Hepatocyte (in vitro differentiated cells): ENCODE measurements at regions not wholly inside any gene's neighbourhood (a gene's known extent, or its start where the extent isn't known, plus 50 kb on each side); places are given as distances from the start of the nearest gene placed in this dataset.

Experiments used
- EZH2 ChIP-seq: fragments of 200-600 bp; sonication (generic); IDR thresholded peaks from 2 replicates; pipeline ENCODE4 v1.6.1; 2016; ENCODE audit warnings: antibody characterized with exemption, mild to moderate bottlenecking, borderline replicate concordance
- TF ChIP-seq, protein P1 (sequence below): fragments of 200-600 bp; sonication (generic); IDR thresholded peaks from 2 replicates; pipeline ENCODE4 v1.5.1; 2016; ENCODE audit warnings: antibody characterized with exemption, mild to moderate bottlenecking; ENCODE audit not compliant: poor library complexity

DNA sequence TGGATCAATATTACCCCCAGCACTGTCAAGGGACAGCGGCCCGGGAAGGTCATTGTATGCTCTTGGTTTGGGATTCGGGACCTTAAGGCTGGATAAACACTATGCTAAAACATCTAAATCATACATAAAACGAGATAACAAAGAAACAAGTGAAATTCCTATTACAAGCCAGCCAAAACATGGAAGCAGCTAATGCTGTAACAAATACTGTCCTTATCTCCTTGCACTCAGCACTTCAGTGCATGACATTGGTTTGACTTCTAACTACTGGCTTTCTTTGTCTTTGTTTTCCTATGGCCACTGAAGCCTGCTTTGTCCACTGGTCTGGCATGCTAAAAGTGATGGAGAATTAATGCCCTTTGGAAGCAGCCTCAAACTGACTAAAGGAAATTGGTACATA is 516.4 kb upstream of the DPH6 start:
- TF ChIP-seq, protein P1, sequence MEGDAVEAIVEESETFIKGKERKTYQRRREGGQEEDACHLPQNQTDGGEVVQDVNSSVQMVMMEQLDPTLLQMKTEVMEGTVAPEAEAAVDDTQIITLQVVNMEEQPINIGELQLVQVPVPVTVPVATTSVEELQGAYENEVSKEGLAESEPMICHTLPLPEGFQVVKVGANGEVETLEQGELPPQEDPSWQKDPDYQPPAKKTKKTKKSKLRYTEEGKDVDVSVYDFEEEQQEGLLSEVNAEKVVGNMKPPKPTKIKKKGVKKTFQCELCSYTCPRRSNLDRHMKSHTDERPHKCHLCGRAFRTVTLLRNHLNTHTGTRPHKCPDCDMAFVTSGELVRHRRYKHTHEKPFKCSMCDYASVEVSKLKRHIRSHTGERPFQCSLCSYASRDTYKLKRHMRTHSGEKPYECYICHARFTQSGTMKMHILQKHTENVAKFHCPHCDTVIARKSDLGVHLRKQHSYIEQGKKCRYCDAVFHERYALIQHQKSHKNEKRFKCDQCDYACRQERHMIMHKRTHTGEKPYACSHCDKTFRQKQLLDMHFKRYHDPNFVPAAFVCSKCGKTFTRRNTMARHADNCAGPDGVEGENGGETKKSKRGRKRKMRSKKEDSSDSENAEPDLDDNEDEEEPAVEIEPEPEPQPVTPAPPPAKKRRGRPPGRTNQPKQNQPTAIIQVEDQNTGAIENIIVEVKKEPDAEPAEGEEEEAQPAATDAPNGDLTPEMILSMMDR: no peak
- no peak for TF ChIP-seq EZH2
